ENCODE measurements at regions not wholly inside any gene's neighbourhood (a gene's known extent, or its start where the extent isn't known, plus 50 kb on each side); places are given as distances from the start of the nearest gene placed in this dataset.

- TF ChIP-seq EP300 (IDR thresholded peaks at IDR 0.05), result no peak
- TF ChIP-seq POLR2A (IDR thresholded peaks at IDR 0.05), result no peak
- TF ChIP-seq, protein P1, sequence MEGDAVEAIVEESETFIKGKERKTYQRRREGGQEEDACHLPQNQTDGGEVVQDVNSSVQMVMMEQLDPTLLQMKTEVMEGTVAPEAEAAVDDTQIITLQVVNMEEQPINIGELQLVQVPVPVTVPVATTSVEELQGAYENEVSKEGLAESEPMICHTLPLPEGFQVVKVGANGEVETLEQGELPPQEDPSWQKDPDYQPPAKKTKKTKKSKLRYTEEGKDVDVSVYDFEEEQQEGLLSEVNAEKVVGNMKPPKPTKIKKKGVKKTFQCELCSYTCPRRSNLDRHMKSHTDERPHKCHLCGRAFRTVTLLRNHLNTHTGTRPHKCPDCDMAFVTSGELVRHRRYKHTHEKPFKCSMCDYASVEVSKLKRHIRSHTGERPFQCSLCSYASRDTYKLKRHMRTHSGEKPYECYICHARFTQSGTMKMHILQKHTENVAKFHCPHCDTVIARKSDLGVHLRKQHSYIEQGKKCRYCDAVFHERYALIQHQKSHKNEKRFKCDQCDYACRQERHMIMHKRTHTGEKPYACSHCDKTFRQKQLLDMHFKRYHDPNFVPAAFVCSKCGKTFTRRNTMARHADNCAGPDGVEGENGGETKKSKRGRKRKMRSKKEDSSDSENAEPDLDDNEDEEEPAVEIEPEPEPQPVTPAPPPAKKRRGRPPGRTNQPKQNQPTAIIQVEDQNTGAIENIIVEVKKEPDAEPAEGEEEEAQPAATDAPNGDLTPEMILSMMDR (IDR thresholded peaks at IDR 0.05), result no peak
These were observed 457.3 kb downstream of the RIT2 start for GRCh38 chr18:42658171-42658570.
